ENCODE measurements at regions not wholly inside any gene's neighbourhood (a gene's known extent, or its start where the extent isn't known, plus 50 kb on each side); places are given as distances from the start of the nearest gene placed in this dataset.

DNA sequence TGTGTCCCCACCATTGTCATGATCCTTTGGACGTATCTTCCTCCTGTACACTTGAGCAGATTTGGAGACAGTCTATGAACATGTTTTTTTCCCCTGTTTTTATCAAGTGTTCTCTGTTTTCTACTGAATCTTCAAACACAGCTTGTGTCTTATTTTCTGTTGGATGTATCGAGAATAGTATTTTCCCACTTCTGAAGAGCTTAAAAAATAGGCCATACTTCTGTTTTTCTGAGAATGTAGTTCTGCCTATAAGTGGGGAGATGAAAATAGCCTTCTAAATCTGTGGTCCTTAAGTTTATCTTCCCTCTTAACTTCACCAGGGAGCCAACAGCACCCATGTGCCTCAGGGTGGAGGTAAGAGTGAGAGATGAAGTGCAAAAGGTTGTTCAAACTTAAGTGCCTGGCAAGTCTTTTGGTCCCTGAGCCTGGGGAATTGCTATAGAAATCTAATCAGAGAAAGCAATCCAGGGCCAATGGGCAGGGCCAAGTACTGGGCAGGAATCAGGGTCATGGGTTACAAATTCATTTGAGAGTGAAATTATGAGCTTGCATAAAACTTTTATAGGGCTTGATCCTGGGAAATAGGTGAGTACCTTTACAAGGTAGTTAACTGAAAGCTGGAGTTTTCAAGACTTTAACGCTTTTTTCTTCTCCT lies 58.9 kb downstream of the ARF6 start:
- Histone ChIP-seq H3K4me3 (ENCODE audit: control extremely low read depth in 1 of 5, extremely low read depth in 1 of 5, insufficient read depth in 1 of 5, low read depth in 2 of 5, low read length in 4 of 5) (no peak overlapping the region), H2AFZ (ENCODE audit: insufficient read depth, low read depth, low read length, poor library complexity, severe bottlenecking) (no peak overlapping the region), H3K27me3 (replicated peaks in 1 of 4; ENCODE audit: control extremely low read depth in 1 of 4, control insufficient read depth in 3 of 4, insufficient read depth in 4 of 4, low read length in 3 of 4) (no peaks in the 10 kb centered on the region), H4K20me1 (ENCODE audit: control insufficient read depth, insufficient read depth, low read length, poor library complexity, severe bottlenecking) (no peaks in the 10 kb centered on the region), H3K27ac (ENCODE audit: low read length in 2 of 2) (no peak overlapping the region), H3K36me3 (replicated peaks in 1 of 2; ENCODE audit: control extremely low read depth in 1 of 2, control insufficient read depth in 1 of 2, extremely low read depth in 1 of 2, insufficient read depth in 2 of 2, low read length in 1 of 2) (no peaks in the 10 kb centered on the region), H3K4me1 (ENCODE audit: control insufficient read depth in 2 of 2, insufficient read depth in 2 of 2, low read length in 2 of 2) (peaks cover 11 to 15% of the 10 kb centered on the region in 2 donors), H3K4me2 (replicated peaks; ENCODE audit: low read depth, low read length, poor library complexity, severe bottlenecking) (no peak overlapping the region), H3K79me2 (ENCODE audit: control insufficient read depth, insufficient read depth, low read length) (no peaks in the 10 kb centered on the region), H3K9ac (ENCODE audit: low read length) (no peak overlapping the region), H3K9me3 (ENCODE audit: control extremely low read depth in 1 of 3, control insufficient read depth in 2 of 3, insufficient read depth in 1 of 3, low read length in 2 of 3) (no peaks in the 10 kb centered on the region)
- Mint-ChIP-seq H3K27ac (peak overlapping the region; percentile 1), H3K9me3 (ENCODE audit: insufficient read depth) (no peaks in the 10 kb centered on the region), H3K4me3 (no peak overlapping the region), H3K27me3 (no peaks in the 10 kb centered on the region), H3K4me1 (peaks cover 21% of the 10 kb centered on the region)
- intact Hi-C loops (cut with micrococcal nuclease): no loop called here
- no peak for ATAC-seq (ENCODE audit: low read depth)
- DNase-seq: no peak
- ChIA-PET CTCF (interaction anchor here (1.4 to 2.3 kb wide), 5 partner anchors 12 to 95 kb away, joined by 3 to 7 read pairs (median 3); no protein-coding TSS in a partner anchor), POLR2A (interaction anchor here (1.6 kb wide), 1 partner anchor 10 kb away, joined by 3 read pairs; no protein-coding TSS in a partner anchor)
- WGBS (ENCODE audit: insufficient coverage): 100% methylated on average over 1 of the region's 3 CpGs
- no peak for TF ChIP-seq EZH2 (IDR thresholded peaks at IDR 0.05; ENCODE audit: borderline replicate concordance, insufficient read depth, low read depth, low read length, poor library complexity, severe bottlenecking)
- TF ChIP-seq CTCF (IDR thresholded peaks at IDR 0.05): no peak

- no peaks in the 10 kb centered on the region for H3K9me3 ChIP-seq (ENCODE audit: control extremely low read depth in 1 of 3, control insufficient read depth in 2 of 3, insufficient read depth in 1 of 3, low read length in 2 of 3)
- ATAC-seq (ENCODE audit: low read depth) (no peak), DNase-seq (no peak)
- no peak overlapping the region for H2AFZ ChIP-seq (ENCODE audit: insufficient read depth, low read depth, low read length, poor library complexity, severe bottlenecking)
- no peaks in the 10 kb centered on the region for H4K20me1 ChIP-seq (ENCODE audit: control insufficient read depth, insufficient read depth, low read length, poor library complexity, severe bottlenecking)
- no peak overlapping the region for H3K27ac ChIP-seq (ENCODE audit: low read length in 2 of 2)
- ChIA-PET CTCF (interaction anchor here (0.7 to 1.8 kb wide), 2 partner anchors 13 to 81 kb away, joined by 3 to 6 read pairs; no protein-coding TSS in a partner anchor), POLR2A (interaction anchor here (1.0 to 1.6 kb wide), 2 partner anchors 9 to 26 kb away, joined by 3 to 4 read pairs; no protein-coding TSS in a partner anchor)
- H3K9ac ChIP-seq (ENCODE audit: low read length): no peak overlapping the region
- Mint-ChIP-seq H3K9me3 (ENCODE audit: insufficient read depth) (no peaks in the 10 kb centered on the region), H3K4me1 (peaks cover 30% of the 10 kb centered on the region), H3K4me3 (no peak overlapping the region), H3K27me3 (no peaks in the 10 kb centered on the region), H3K27ac (no peak overlapping the region)
- no peak overlapping the region for H3K4me3 ChIP-seq (ENCODE audit: control extremely low read depth in 1 of 5, extremely low read depth in 1 of 5, insufficient read depth in 1 of 5, low read depth in 2 of 5, low read length in 4 of 5)
- peaks cover 20 to 24% of the 10 kb centered on the region in 2 donors for H3K4me1 ChIP-seq (ENCODE audit: control insufficient read depth in 2 of 2, insufficient read depth in 2 of 2, low read length in 2 of 2)
- no peaks in the 10 kb centered on the region for H3K36me3 ChIP-seq (replicated peaks in 1 of 2; ENCODE audit: control extremely low read depth in 1 of 2, control insufficient read depth in 1 of 2, extremely low read depth in 1 of 2, insufficient read depth in 2 of 2, low read length in 1 of 2)
- no peaks in the 10 kb centered on the region for H3K27me3 ChIP-seq (replicated peaks in 1 of 4; ENCODE audit: control extremely low read depth in 1 of 4, control insufficient read depth in 3 of 4, insufficient read depth in 4 of 4, low read length in 3 of 4)
- intact Hi-C loops (cut with micrococcal nuclease): no loop called here
- no peak for TF ChIP-seq EZH2 (IDR thresholded peaks at IDR 0.05; ENCODE audit: borderline replicate concordance, insufficient read depth, low read depth, low read length, poor library complexity, severe bottlenecking)
- no peak for TF ChIP-seq CTCF (IDR thresholded peaks at IDR 0.05)
- no peak overlapping the region for H3K4me2 ChIP-seq (replicated peaks; ENCODE audit: low read depth, low read length, poor library complexity, severe bottlenecking)
- peaks cover 10% of the 10 kb centered on the region for H3K79me2 ChIP-seq (ENCODE audit: control insufficient read depth, insufficient read depth, low read length)
Measured at GRCh38 chr14:49953196-49953595, 60.3 kb downstream of the ARF6 start.
